ENCODE measurements at regions not wholly inside any gene's neighbourhood (a gene's known extent, or its start where the extent isn't known, plus 50 kb on each side); places are given as distances from the start of the nearest gene placed in this dataset.
"Not testable (repeated sequence)": the region's sequence is repeated elsewhere in the genome, so short reads cannot be mapped to it uniquely, and the experiment has no call there.

DNA sequence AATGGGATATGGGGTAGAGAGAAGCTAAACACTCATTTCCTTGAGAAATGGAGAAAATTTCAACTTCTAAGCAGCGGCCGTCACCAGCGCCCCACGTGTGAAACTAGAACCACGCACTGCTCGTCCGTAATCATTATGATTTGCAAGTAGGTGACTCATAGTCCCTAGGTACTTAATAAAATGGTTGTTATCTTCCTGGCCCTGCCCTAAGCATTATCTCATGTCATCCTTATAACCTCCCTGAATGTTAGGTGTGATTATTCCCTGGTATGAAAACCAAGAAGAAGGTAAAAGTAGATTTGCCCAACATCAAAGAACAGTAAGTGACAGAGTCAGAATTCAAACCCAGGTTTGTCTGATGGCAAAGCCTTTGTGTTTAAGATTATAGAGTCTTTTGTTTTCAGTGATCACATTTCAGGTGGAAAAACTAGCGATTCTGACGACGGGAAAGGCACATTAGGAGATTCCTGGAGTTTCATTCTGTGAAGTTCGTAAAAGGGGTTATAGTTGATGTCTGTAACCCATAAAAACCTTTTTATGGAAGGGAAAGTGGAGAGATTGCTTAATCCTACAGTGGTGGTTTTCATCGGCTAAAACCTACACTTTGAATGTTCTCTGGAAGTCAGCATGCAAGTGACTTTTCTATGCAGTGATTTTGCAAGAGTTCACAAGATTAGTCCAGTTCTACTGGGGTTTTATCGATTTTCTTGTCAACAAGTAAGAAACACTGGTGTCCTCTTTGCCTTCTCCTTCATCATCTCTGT lies 202.9 kb upstream of the WWC1 start:
- no peak for TF ChIP-seq POLR2A (IDR thresholded peaks at IDR 0.05; ENCODE audit: low read length)
- TF ChIP-seq GATA1 (IDR thresholded peaks at IDR 0.05; ENCODE audit: low read depth, low read length) = no peak

DNA sequence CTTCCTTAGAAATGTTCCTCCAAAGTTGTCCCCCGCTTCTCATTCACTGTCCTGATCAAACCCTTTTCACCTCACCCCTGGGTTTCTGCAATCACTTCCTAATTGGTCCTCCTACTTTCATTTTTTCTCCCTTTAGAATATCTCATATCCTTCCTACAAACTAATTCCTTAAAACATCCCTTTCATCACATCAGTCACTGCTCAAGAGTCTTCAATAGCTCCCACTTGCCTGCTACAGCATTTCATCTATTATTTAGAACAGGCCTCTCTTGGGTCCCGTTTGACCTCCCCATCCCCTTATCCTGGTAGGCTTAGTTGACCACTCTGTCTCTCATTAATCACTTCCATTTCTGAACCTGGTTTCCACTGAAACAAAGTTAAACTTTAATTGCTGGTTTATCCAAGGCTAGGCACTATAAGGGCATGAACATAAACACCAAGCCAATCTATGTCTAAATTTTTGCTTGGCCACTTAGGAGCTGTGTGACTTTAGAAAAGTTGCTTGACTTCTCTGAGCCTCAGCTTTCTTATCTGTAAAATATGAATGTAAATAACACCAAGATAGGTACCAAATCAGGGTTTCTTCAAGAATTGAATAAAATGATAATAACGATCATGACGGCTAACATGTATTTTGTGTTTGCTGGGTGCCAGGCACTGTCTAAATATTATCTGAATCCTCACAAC lies 202.1 kb upstream of the WWC1 start:
- DNase-seq = no peak
- no peak for TF ChIP-seq GATA1 (IDR thresholded peaks at IDR 0.05; ENCODE audit: low read depth, low read length)
- no peak for TF ChIP-seq POLR2A (IDR thresholded peaks at IDR 0.05; ENCODE audit: low read length)

More for the DNA sequence above, 202.9 kb upstream of the WWC1 start:
- no peak for DNase-seq

DNA sequence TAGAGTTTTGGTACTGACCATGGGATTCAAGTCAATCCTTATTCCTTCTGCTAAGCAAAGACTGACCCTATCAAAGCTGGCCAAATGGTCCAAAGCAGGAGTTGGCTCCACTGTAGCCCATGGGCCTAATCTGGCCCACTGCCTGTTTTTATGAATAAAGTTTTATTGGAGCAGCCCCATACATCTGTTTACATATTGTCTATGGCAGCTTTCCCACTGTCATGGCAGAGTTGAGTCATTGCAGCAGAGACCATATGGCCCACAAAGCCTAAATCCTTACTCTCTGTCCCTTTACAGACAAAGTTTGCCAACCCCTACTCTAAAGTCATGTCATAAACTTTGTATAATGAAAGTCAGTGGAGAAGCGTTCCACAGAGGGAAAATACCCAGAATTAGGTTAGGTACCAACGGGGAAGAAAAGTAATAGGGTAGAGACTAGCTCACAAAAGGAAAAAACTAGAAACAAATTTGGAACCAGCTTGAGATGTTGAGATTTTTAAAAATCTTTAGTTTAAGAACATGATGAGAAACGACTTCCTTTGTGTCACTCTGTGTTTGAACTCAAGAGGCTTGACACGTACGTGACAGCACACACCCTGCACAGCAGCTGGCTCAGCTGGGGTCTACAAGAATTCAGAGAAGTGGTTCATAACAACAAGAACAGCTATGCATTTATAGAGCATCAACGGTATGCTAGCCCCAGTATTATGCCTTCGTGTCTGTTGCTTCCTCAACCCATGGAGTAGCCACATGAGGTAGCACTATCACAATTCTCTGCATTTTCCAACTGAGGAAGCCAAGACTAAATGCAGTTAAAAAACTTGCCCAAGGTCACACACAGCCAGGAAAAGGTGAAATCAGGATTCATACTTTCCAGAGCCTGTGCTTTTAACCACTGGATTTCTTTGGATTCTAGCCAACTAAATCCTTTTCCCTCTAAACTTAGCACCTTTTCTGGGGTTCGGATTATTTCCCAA lies 198.9 kb upstream of the WWC1 start:
- no peak for DNase-seq
- TF ChIP-seq GATA1 (IDR thresholded peaks at IDR 0.05; ENCODE audit: low read depth, low read length) (no peak), POLR2A (IDR thresholded peaks at IDR 0.05; ENCODE audit: low read length) (no peak)

DNA sequence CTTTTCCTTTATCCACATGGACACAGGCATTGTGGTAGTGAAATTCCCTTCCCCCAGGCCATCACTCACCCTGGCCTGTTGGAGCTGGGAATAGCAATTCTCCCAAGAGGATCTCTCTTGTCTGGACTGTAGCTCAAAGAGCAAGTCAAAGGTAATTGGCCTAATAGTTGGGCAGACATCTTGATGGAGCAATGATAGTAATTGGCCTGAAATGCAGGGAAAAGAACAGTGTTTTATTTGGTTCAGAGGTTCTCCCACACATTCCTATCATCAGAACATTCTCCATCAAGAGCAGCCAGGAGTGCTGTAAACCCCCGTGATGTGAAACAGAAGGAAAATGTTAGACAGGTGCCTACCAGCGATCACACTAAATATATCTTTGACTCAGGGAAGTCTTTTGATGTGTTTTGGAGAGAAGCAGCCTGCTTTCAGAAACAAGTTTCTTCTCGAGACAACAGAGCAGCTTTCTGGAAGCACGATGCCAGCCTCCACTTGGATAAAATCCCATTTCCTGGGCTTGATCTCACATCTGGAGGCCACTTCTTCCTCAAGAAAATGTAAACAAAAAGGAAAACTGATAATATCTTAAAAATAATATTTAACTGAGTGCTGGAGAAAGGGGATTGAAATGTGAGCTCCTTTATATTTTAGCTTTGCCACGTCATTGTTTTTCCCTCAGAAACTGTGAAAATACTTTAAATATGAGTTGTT lies 198.1 kb upstream of the WWC1 start:
- no peak for TF ChIP-seq GATA1 (IDR thresholded peaks at IDR 0.05; ENCODE audit: low read depth, low read length)
- TF ChIP-seq POLR2A (IDR thresholded peaks at IDR 0.05; ENCODE audit: low read length) = no peak
- no peak for DNase-seq

DNA sequence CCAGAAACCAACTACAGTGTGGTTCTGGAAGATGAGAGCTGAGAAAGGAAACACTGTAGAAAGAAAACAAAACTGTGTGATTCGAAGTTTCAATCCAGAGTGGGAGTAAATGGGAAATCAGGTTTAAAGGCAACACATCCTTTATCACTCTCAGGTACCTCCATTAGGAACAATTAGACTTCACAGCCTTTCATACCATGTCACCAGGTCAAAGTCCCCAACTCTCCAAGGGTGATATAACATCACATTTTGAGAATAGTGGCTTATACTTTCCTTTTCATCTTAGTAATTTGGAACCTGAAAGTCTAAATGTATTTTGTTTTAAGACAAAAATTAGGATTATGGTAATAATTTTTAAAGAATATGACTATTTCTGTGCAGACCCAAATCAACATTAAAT lies 194.9 kb upstream of the WWC1 start:
- no peak for DNase-seq
- TF ChIP-seq GATA1 (IDR thresholded peaks at IDR 0.05; ENCODE audit: low read depth, low read length) (no peak), POLR2A (IDR thresholded peaks at IDR 0.05; ENCODE audit: low read length) (no peak)

DNA sequence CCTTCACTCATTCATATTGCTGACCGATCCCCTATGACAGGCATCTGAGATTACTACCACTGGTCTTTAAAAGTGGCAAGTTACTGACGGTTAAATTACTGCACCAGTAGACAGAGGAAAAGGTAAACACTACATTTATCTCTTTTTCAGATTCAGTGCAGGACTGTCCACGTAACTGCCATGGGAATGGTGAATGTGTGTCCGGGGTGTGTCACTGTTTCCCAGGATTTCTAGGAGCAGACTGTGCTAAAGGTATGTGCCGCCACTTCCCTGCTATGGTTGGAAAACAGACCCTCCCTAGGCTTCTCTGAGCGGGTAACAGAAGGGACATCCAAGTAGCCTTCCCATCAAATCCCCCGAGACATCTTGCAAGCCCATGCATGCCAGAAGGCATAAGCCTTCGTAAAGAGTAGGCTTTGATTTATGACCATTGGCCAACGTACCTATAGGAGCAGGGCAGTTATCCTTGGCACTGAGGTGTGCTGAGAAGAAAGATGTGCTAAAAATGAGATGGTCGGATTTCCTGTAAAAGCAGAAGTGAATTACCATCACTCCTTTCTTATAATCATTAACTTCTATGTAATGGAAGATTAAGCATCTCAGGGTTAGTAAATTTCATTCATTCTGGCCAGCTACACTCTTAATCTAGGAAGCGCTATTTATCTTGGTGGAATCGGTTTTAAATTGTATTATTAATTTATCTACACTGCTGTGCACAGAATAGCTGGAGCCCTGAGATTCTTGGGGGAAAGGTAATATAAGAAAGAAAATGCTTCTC lies 193.4 kb upstream of the WWC1 start:
- TF ChIP-seq GATA1 (IDR thresholded peaks at IDR 0.05; ENCODE audit: low read depth, low read length) (no peak), POLR2A (IDR thresholded peaks at IDR 0.05; ENCODE audit: low read length) (no peak)
- no peak for DNase-seq

DNA sequence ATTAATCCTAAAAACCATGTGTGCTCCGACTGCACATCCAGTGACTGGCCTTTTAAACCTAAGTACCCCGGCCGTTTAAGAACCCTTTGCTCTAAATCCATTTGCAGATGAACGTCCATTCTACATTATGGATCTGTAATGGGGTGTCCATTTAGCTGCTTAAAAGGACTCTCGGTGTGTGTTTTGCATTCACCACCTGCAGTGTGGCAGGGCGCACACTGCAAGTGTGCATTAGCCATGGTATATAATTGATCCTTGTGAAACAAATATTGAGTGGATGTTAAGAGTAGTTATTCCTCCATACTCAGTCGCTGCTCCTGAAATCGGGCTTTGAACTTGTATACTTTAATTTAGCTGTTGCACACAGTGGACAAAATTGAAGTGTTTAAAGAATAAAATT lies 190.1 kb upstream of the WWC1 start:
- no peak for TF ChIP-seq POLR2A (IDR thresholded peaks at IDR 0.05; ENCODE audit: low read length)
- no peak for TF ChIP-seq GATA1 (IDR thresholded peaks at IDR 0.05; ENCODE audit: low read depth, low read length)
- DNase-seq = no peak

DNA sequence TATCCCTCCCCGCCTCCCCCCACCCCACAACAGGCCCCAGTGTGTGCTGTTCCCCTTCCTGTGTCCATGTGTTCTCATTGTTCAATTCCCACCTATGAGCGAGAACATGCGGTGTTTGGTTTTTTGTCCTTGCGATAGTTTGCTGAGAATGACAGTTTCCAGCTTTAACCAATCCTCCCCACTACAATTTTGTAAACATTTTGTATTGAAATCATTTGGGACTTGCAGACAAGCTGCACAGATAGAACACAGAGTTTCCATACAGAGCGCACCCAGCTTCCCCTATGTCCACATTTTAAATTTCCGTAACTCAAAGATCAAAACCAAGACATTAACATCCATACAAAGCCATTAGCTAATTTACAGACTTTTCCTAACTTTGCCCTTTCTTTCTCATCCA lies 188.4 kb upstream of the WWC1 start:
- not testable (repeated sequence) for DNase-seq

DNA sequence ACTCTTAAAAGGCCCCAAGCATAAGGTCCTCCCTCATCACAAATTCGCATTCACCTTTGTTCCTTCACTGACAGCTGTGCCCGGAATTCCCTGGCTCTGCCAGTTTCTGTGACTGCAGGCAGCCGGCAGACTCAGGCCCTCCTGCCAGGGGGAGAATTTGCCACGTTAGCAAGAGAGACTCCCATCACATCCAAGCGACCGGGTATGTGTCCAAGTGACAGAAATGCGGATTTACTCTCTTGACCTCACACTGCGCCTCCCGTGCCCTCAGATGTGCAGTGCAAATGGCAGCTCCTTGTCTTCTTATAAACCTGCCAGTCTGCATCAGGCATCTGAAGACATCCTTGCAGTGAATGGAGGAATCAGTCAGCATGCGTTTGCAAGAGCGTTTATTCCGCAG lies 187.1 kb upstream of the WWC1 start:
- DNase-seq = no peak
- TF ChIP-seq POLR2A (IDR thresholded peaks at IDR 0.05; ENCODE audit: low read length) = no peak
- no peak for TF ChIP-seq GATA1 (IDR thresholded peaks at IDR 0.05; ENCODE audit: low read depth, low read length)

DNA sequence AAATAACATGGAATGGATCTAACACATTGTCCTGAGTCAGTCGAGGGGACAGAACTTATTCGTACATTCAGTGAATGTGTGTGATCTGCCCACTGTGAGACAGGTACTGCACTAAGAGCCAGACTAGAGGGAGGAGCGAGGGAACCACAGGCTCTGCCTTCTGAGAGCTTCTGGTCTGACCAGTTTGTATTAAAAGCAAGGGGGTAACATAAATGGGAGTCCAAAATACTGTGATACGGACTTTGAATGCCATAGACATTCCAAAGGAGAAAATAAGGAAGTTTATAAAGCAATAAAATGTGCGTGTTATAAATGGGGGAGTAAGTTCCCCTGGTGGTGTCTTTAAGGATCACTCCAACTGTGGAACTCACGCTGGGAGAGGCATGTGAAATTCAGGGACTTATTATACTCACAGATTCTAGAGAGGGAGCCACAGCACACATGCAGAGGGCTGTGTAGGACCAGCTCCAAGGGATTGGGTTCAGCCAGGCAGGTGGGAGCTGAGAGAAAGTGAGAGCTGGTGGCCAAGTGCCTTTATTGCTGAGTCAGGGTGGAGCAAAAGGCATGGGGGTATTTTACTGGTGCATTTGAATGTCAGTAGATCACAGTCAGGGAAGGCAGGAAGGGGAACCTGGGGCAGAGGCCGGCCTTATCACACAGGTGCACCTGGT lies 186.5 kb upstream of the WWC1 start:
- DNase-seq = no peak
- TF ChIP-seq GATA1 (IDR thresholded peaks at IDR 0.05; ENCODE audit: low read depth, low read length) (no peak), POLR2A (IDR thresholded peaks at IDR 0.05; ENCODE audit: low read length) (no peak)

DNA sequence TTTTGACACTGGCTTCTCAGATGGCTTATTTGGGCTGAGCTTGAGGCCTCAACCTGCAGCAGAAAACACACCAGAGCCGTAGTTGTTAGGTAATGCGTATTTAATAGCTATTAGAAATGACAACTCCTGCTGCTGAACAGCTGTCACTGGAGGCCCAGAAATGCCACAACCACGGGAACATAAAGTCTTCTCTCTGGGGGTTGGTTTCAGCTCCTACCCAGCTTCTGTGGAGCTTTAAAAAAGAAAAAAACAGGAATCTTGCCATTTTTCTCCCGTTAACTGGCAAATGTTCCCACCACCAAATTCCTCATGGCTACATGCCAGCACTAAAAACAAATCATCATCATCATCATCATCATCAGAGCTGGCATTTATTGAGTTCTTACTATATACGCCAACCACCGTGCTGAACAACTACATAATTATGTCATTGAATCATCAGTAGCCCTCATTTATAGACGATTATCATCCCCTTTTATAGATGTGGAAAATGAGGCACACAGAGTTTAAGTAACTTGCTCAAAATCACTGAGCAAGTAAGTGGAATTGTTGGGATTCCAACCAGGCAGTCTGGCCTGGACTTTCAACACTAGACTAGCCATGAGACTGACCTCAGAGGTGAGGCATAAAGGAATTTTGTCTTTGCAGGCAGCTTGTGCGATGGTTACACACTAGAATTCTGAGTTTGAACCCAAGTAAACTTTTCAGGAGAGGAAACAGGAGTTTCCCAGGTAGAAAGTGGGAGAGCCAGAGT lies 185.3 kb upstream of the WWC1 start:
- no peak for DNase-seq
- TF ChIP-seq POLR2A (IDR thresholded peaks at IDR 0.05; ENCODE audit: low read length) (no peak), GATA1 (IDR thresholded peaks at IDR 0.05; ENCODE audit: low read depth, low read length) (no peak)

DNA sequence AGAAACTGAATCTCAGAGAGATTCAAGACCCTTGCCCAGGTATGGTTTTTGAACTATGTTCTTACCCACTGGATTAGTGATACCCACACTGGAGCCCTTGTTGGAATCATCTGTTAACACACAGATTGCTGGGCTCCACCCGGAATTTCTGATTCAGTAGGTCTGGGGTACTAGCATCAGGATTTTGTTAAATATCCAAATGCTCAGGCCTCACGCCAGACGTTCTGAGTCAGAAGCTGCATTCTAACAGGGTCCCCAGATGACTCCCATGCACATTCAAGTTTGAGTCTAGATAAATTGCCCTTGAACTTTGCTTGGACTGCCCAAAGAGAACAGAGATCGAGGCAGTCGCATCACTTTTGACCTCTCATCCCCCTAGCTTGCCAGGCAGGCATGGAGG lies 182.0 kb upstream of the WWC1 start:
- TF ChIP-seq GATA1 (IDR thresholded peaks at IDR 0.05; ENCODE audit: low read depth, low read length) (no peak), POLR2A (IDR thresholded peaks at IDR 0.05; ENCODE audit: low read length) (no peak)
- DNase-seq = no peak
